Neuron (in vitro differentiated cells): ENCODE measurements at regions not wholly inside any gene's neighbourhood (a gene's known extent, or its start where the extent isn't known, plus 50 kb on each side); places are given as distances from the start of the nearest gene placed in this dataset.

ENCODE experiments used
- H2AFZ ChIP-seq: one replicate; pipeline ENCODE4 v1.6.1; 2013; ENCODE audit warnings: low read depth, mild to moderate bottlenecking, inconsistent platforms, low read length, moderate library complexity
- H3K27me3 ChIP-seq: one replicate; pipeline ENCODE4 v1.6.1; 2013; ENCODE audit warnings: low read length; ENCODE audit not compliant: insufficient read depth
- H3K36me3 ChIP-seq: one replicate; pipeline ENCODE4 v1.6.1; 2013; ENCODE audit warnings: low read length; ENCODE audit not compliant: insufficient read depth
- H3K4me1 ChIP-seq: one replicate; pipeline ENCODE4 v1.6.1; 2013; ENCODE audit warnings: low read length; ENCODE audit not compliant: insufficient read depth
- H3K4me3 ChIP-seq: 2 replicates; pipeline ENCODE4 v1.5.1; 2013; ENCODE audit warnings: mild to moderate bottlenecking, low read length, moderate library complexity
- H3K9me3 ChIP-seq: one replicate; pipeline ENCODE4 v1.6.1; 2013; ENCODE audit warnings: low read length

DNA sequence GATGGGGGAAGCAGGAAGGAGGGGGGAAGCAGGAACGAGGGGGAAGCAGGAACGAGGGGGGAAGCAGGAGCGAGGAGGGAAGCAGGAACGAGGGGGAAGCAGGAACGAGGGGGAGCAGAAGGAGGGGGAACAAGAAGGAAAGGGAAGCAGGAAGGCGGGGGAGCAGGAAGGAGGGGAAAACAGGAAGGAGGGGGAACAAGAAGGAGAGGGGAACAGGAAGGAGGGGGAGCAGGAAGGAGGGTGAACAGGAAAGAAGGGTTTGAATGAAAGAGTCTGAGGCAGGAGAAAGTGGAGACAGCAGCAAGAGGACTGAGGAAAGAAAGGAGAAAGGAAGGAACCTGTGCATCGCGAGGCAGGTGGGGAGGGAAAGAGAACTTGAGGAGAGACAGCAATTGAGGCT is 256.6 kb downstream of the PTEN start:
- H3K9me3 ChIP-seq, result no peaks in the 10 kb centered on the region
- H3K4me3 ChIP-seq, result no peak overlapping the region
- no peaks in the 10 kb centered on the region for H3K4me1 ChIP-seq
- H3K36me3 ChIP-seq, result no peaks in the 10 kb centered on the region
- peaks cover 4% of the 10 kb centered on the region for H3K27me3 ChIP-seq
- H2AFZ ChIP-seq, result no peak overlapping the region

- Histone ChIP-seq H3K4me3 (no peak overlapping the region), H3K36me3 (no peaks in the 10 kb centered on the region), H3K9me3 (no peaks in the 10 kb centered on the region), H3K27me3 (peaks cover 4% of the 10 kb centered on the region), H2AFZ (no peak overlapping the region), H3K4me1 (no peaks in the 10 kb centered on the region)
These were observed 257.3 kb downstream of the PTEN start for GRCh38 chr10:88120599-88121333.

- peaks cover 4% of the 10 kb centered on the region for H3K27me3 ChIP-seq
- H3K36me3 ChIP-seq, result no peaks in the 10 kb centered on the region
- H3K4me3 ChIP-seq, result no peak overlapping the region
- H2AFZ ChIP-seq, result no peak overlapping the region
- no peaks in the 10 kb centered on the region for H3K9me3 ChIP-seq
- no peaks in the 10 kb centered on the region for H3K4me1 ChIP-seq
These were observed 257.9 kb downstream of the PTEN start for GRCh38 chr10:88121361-88121760.

DNA sequence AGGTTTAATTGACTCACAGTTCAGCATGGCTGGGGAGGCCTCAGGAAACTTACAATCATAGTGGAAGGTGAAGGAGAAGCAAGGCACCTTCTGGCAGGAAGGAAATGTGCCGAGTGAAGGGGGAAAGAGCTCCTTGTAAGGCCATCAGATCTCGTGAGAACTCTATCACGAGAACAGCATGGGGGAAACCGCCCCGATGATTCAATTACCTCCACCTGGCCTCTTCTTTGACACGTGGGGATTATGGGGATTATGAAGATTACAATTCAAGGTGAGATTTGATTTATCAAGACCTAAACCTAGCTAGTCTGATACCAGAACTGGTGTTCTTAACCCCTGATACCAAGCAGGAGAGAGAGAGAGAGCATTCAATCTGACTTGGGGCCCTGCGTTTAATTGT is 258.7 kb downstream of the PTEN start:
- Histone ChIP-seq H3K4me1 (no peaks in the 10 kb centered on the region), H3K36me3 (no peaks in the 10 kb centered on the region), H3K27me3 (peaks cover 4% of the 10 kb centered on the region), H3K4me3 (no peak overlapping the region), H2AFZ (no peak overlapping the region), H3K9me3 (no peaks in the 10 kb centered on the region)

DNA sequence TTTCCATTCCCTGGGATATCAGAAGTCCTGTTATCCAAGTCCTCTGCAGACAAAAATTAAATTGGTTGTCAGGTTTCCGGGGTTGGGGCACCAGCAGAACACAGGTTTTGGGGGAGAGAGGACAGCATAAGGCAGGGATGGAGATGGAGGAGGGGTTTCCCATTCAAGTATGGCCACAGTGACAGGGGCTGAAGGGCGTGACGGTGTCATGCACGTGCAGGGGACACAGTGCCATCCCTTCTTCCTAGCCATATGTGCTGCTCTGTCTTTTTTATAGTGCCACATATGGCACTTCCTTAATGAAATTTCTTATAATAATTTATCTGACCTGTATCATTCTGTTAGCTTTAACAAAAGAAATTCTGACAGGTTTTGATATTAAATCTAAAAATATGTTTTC is 259.2 kb downstream of the PTEN start:
- Histone ChIP-seq H3K4me1 (no peaks in the 10 kb centered on the region), H3K9me3 (no peaks in the 10 kb centered on the region), H3K4me3 (no peak overlapping the region), H3K36me3 (no peaks in the 10 kb centered on the region), H3K27me3 (peaks cover 6% of the 10 kb centered on the region), H2AFZ (no peak overlapping the region)

DNA sequence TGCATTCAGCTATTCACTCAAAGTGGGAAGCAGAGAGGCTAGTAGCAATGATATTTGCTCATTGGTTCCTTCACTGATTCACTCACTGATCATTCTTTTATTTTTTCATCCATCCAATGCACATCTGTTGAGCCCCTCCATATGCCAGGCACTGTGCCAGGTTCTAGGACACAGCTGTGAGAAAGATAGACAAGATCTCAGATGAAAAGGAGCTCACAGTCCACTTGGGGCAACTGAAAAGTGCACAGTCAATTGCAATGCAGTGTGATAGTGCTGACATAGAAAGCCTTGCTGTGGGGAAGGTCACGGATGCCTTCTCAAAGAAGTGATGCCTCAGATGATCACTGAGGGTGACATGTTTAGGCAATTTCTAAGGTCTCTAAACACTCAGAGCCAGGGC is 262.3 kb downstream of the PTEN start:
- Histone ChIP-seq H3K27me3 (peaks cover 8% of the 10 kb centered on the region), H2AFZ (no peak overlapping the region), H3K4me3 (no peak overlapping the region), H3K9me3 (no peaks in the 10 kb centered on the region), H3K4me1 (no peaks in the 10 kb centered on the region), H3K36me3 (no peaks in the 10 kb centered on the region)

DNA sequence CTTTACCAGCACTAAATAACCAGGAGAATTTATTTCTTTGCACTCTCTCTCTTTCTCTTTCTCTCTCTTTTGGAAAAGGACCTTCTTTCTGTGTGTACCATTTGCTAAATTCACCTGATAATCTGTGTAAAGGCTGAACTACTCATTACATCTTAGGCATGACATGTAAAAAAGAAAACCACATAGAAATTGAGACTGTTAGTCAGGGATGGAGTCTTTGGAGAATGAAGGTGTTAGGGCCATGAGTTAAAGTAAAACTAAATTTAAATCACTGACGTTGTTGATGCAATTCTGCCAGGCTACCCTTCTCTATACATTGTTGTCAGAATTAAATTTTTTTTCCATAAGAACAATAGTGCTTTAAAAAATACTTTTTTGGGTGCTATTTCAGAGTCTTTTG is 263.3 kb downstream of the PTEN start:
- H2AFZ ChIP-seq, result no peak overlapping the region
- H3K27me3 ChIP-seq, result peaks cover 8% of the 10 kb centered on the region
- no peak overlapping the region for H3K4me3 ChIP-seq
- H3K9me3 ChIP-seq, result no peaks in the 10 kb centered on the region
- no peaks in the 10 kb centered on the region for H3K36me3 ChIP-seq
- no peaks in the 10 kb centered on the region for H3K4me1 ChIP-seq

GRCh38 chr10:88127269-88127668 is 263.8 kb downstream of the PTEN start:
- Histone ChIP-seq H3K9me3 (no peaks in the 10 kb centered on the region), H2AFZ (no peak overlapping the region), H3K36me3 (no peaks in the 10 kb centered on the region), H3K27me3 (peaks cover 8% of the 10 kb centered on the region), H3K4me3 (no peak overlapping the region), H3K4me1 (no peaks in the 10 kb centered on the region)

GRCh38 chr10:88127766-88128165 is 264.3 kb downstream of the PTEN start:
- H3K36me3 ChIP-seq, result no peaks in the 10 kb centered on the region
- no peak overlapping the region for H2AFZ ChIP-seq
- H3K9me3 ChIP-seq, result no peaks in the 10 kb centered on the region
- no peak overlapping the region for H3K4me3 ChIP-seq
- H3K4me1 ChIP-seq, result no peaks in the 10 kb centered on the region
- H3K27me3 ChIP-seq, result peaks cover 8% of the 10 kb centered on the region

GRCh38 chr10:88129013-88129412 is 265.6 kb downstream of the PTEN start:
- no peaks in the 10 kb centered on the region for H3K4me1 ChIP-seq
- no peaks in the 10 kb centered on the region for H3K9me3 ChIP-seq
- no peak overlapping the region for H3K4me3 ChIP-seq
- no peak overlapping the region for H2AFZ ChIP-seq
- peaks cover 4% of the 10 kb centered on the region for H3K27me3 ChIP-seq
- no peaks in the 10 kb centered on the region for H3K36me3 ChIP-seq

- Histone ChIP-seq H3K4me3 (no peak overlapping the region), H2AFZ (no peak overlapping the region), H3K36me3 (no peaks in the 10 kb centered on the region), H3K4me1 (no peaks in the 10 kb centered on the region), H3K27me3 (peaks cover 4% of the 10 kb centered on the region), H3K9me3 (no peaks in the 10 kb centered on the region)
These were observed 267.5 kb downstream of the PTEN start for GRCh38 chr10:88130912-88131311.

- no peaks in the 10 kb centered on the region for H3K9me3 ChIP-seq
- no peaks in the 10 kb centered on the region for H3K36me3 ChIP-seq
- H3K4me3 ChIP-seq, result no peak overlapping the region
- H2AFZ ChIP-seq, result no peak overlapping the region
- H3K27me3 ChIP-seq, result peaks cover 4% of the 10 kb centered on the region
- no peaks in the 10 kb centered on the region for H3K4me1 ChIP-seq
These were observed 268.2 kb downstream of the PTEN start for GRCh38 chr10:88131511-88132139.

DNA sequence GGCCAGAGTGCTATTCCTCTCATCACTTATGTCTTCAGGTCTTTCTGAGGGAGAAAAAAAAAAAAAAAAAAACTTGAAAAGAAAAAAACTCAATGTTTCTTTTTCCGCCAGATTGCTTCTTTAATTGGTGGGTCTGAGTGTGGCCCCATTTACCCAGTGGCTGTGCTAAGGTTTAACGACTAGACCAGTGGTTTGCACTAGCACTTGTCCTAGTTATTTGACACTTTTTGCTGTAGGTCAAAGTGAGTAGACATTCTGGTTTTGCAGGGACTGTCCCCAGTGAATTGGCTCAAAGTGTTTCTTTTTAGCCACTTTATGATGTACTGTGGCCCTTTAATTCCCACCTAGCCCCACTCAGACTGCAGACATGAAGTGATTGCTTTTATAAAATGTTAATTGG is 273.3 kb downstream of the PTEN start:
- H3K4me3 ChIP-seq, result no peak overlapping the region
- no peaks in the 10 kb centered on the region for H3K9me3 ChIP-seq
- no peaks in the 10 kb centered on the region for H3K4me1 ChIP-seq
- H2AFZ ChIP-seq, result no peak overlapping the region
- H3K27me3 ChIP-seq, result no peaks in the 10 kb centered on the region
- H3K36me3 ChIP-seq, result no peaks in the 10 kb centered on the region
